GM18873 (cell line): ENCODE measurements at regions not wholly inside any gene's neighbourhood (a gene's known extent, or its start where the extent isn't known, plus 50 kb on each side); places are given as distances from the start of the nearest gene placed in this dataset.

Experiments
- ATAC-seq: cut with Tn5 transposase; IDR thresholded peaks from one replicate; pipeline ENCODE4 v1.9.1; 2021; ENCODE audit warnings: mild to moderate bottlenecking, moderate library complexity, moderate number of reproducible peaks; ENCODE audit not compliant: unreplicated experiment, low FRiP score

DNA sequence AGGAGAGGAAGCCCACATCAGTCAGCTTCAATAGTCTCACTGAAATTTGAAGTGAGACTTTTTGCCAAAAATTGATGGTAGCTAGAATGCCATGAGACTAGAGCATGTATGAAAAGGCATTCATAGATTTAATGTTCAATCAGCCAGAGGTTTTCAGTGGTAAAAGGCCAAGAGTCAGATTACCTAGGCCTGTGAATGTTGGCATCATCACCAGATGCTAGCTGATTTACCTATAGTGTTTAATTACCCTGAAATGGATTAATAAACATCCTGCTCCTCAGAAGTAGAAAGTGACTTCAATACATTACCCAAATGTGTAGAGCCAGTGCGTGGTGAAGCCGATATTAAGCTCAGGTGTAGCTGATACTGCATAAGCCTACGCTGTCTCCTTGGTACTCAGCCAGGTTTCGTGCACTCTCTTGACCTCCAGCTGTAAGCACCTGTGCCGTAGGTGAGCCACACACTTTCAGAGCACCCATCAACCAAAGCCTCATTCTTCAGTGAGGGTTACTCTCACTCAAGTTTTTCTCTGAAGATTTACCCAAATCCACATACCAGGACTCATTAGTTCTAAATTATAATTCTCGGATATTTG lies 1140.3 kb upstream of the SLC10A2 start:
- no peak for ATAC-seq

GRCh38 chr13:104204177-104204576 lies 1138.0 kb upstream of the SLC10A2 start:
- no peak for ATAC-seq

DNA sequence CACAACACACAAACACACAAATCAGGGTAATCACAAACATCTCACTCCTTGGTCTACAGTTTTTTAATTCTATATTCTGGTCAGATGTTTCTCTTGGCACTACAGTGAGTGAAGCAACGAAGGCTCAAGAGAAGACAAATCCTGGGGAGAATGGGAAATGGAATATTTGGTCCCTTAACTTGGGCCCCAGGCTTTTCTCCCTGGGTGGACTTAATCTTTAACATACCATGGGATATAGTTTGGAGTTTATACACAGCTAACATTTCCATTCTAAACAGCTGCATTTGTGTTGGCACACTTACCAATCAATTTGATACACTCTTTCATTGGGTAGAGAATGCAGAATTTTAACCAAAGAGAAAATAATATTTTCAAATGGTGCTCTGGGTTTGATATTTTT lies 1132.6 kb upstream of the SLC10A2 start:
- ATAC-seq: no peak

- ATAC-seq: no peak
These were observed 1130.4 kb upstream of the SLC10A2 start for GRCh38 chr13:104196611-104197010.

- no peak for ATAC-seq
These were observed 1115.5 kb upstream of the SLC10A2 start for GRCh38 chr13:104181526-104182231.

GRCh38 chr13:104170980-104171555 lies 1104.9 kb upstream of the SLC10A2 start:
- no peak for ATAC-seq

DNA sequence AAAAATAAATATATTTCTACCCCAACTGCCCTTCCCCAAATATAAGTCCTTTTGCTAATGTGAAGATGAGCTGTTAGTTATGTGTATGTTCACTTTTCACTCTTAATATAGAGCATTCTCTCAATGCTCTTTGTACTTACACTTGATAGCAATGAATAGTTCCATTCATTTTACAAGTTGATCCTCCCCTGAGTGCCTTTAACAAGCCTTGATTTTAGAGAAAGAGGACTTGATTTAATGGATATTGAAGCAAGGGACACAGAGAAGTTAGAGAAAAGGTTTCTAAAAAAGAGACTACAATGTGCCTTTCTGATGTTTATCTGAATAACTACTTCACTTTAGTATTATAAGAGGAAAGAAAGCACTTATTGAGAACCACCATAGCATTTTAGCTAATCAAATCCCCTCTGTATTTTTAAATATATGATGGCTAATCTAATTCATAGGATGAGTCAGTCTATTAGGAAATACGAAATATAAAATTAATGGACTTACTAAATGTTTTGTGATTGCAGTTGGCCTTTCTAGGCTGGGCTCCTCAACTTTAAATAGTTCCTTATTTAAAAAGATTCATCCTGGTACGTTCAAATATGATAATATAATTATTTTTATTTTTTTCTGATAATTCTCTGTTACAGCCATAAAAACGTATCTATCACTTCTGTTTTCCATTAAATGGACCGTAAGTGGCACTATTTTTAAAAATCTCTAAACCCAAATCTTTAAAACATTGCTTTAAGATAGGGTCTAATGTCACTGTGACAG lies 1097.8 kb upstream of the SLC10A2 start:
- ATAC-seq: no peak

- ATAC-seq: no peak
These were observed 1094.3 kb upstream of the SLC10A2 start for GRCh38 chr13:104160536-104160935.

DNA sequence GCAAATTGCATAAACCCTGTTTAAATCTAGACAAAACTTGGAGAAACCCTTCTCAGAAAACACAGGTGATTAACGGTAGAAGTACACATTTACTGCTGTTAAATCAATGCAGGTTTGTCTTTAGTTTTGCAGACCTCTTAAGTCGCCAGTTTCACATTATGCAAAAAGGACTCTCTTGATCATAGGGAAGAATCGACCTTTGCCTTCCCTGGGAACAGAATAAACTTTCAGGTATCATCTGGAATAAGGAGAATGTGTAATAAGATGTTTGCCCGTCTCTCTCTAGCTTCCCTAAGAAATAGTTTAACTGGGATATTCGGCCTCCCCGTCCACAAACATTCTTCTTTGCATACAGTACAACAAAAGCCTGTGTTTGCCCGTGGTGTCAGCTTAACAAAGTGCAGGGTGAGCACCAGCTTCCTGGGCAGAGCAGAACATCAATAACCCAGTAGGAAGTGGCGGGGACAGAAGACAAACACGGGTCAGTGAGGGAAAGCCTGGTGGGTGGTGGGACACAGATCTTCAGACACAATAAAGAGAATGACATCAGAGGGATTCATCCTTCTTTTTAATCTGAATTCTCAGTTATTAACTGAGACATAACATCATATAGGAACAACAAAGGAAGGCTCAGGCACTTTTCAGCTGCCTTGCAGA lies 1077.7 kb upstream of the SLC10A2 start:
- ATAC-seq: no peak

DNA sequence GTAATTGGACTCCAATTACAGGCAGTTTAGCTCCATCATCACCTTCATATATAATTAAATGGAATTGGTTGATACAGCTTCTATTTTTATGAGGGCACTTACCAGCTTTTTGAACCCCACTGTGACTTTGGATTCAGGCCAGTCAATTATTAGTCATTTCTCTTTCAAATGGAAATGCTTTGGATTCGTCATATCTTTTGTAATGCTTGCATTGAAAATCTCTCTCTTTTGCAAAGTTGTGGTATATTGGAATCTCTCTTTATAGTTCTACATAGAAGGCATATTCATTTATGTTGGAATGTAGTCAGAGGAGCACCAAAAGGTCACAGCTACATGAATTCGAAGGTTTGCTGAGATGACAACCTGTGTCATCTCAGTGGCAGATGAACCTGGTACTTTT lies 1074.3 kb upstream of the SLC10A2 start:
- ATAC-seq: no peak

GRCh38 chr13:104137416-104137815 lies 1071.2 kb upstream of the SLC10A2 start:
- ATAC-seq: no peak

DNA sequence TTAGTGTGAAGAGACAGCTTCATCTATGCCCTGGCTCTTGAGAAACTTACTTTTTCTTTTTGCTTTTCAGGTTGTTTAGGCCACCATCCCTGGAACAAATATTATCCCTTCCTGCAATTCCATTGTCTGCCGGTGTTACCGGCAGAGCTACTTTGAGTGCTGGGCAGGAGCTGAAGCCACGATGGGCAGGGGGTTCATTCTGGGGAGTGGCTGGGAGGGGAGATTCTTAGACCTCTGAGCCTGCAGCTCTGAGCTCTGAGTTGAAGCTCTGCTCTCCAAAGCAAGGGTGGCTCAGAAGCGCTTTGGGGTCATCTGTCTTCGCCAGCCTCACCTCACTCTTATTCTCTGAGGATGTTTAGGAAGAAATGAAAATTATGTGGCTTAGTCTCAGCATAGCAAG lies 1066.6 kb upstream of the SLC10A2 start:
- no peak for ATAC-seq

DNA sequence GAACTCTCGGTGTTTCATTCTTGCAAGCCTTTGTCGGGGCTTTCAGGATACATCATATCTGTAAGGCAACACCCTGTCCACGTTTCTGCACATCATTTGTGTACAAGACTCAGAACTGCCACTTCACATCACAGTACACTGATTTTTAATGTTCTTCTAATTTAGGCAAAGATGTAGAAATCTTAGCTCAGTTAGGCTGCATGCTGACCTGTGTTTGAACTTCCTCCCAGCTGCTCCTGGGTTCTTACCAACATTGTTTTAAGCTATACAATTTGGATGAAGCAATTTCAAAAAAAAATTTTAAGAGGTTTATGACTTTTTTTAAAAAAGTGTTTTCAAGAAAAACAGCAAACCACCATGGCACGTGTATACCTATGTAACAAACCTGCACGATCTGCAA lies 1047.9 kb upstream of the SLC10A2 start:
- no peak for ATAC-seq

DNA sequence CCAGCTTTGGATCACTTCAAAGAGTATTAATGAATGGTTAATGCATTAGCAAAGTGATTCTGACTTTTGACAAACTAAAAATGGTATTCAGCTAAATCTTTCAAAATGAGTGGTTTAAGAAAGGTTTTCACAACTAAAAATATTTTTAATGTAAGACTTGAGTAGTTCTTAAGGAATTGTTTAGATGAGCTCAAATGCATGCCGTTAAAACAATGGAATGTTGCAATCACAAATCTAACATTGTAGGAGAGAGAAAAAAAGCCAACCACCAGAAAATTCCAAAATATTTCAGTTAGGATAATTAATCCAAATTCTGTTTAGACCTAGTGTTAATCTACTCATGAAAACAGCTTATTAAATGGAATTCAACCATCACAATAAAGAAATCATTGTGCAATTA lies 1044.8 kb upstream of the SLC10A2 start:
- ATAC-seq: no peak

GRCh38 chr13:104106705-104107393 lies 1040.6 kb upstream of the SLC10A2 start:
- no peak for ATAC-seq

DNA sequence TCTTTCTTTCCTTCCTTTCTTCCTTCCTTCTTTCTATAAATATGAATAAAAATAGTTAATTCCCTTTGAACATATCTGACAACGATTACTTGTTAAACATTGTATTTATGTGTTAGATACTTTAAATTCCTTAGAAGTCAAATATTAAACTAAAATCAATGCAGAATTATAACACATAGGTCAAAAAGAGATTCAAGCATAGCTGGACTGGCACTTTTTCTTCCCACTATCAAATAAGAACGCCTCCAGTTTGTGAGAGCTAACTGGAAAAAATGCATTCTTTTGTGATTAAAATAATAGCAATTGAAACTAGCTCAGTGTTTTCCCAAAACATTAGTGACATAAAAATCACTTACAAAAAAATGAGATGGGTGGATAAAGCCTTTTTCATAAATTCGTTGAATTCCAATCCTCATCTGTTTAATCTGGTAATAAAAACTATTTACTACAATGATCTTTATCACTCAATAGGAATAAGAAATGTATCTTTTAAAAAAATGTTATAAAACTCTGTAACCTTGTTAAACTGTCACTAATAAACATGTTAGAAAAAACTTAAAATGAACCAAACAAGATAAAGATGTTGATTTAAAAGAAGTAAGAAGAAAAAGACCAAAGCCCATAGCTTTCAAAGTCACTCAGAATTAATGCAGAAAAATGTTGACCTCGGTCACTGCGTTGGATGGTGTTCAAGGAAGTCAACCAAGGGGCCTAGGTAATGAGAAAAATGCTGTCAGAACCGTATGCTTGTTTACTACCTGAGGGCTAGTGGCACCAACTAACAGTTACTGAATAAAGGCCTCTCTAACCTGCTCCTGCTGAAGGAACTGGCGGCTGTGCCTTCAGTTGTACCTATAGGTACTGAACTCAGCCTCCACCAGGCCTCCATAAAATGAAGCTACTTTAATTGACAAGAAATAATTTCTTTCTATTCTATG lies 1039.5 kb upstream of the SLC10A2 start:
- ATAC-seq: no peak

DNA sequence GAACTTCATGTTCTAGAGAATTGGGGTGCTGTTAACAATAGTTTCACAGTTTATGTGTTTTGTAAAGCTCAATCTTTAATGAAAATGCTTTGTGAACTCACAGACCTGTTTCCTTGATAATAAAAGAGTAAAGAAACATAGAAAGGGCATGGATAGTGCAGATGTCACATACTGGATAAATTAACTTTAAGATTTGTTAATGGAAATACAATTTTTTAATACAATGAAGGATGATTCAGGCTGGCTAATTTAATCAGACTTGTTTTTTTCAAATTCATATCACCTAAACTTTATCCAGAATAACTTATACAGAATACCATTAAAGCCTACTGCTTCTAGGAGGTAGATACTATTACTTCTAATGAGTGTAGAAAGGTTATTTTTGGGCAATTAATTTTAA lies 1033.5 kb upstream of the SLC10A2 start:
- no peak for ATAC-seq

DNA sequence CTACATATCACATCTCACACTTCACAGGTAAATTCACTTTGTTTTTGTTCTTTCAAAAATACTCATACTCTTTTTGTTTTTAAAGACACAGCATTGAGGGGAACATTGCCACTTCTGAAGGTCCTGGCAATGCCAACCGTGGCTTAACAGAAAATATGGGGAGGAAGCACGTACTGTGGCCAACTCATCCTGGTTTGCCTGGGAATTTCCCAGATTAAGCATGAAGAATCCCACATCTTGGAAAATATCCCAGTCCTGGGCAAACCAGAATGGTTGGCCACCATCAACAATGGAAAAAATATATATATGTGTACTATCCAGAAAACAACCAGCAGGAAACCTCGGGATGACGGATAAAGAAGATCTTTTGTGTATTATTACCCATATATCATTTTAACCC lies 1032.2 kb upstream of the SLC10A2 start:
- ATAC-seq: no peak

- no peak for ATAC-seq
These were observed 1020.5 kb upstream of the SLC10A2 start for GRCh38 chr13:104086759-104087158.
